HepG2 (cell line): ENCODE measurements at regions not wholly inside any gene's neighbourhood (a gene's known extent, or its start where the extent isn't known, plus 50 kb on each side); places are given as distances from the start of the nearest gene placed in this dataset.
A peak's percentile ranks its signal among the peaks of the same experiment; 100 is the strongest.

Experiments used
- CTCF ChIP-seq: sonication (generic); formaldehyde crosslinking; IDR thresholded peaks from 2 replicates; pipeline ENCODE4 v1.5.0; 2020; ENCODE audit warnings: mild to moderate bottlenecking, missing genetic modification reagents, moderate library complexity
- FOXK1 ChIP-seq: sonication (generic); formaldehyde crosslinking; IDR thresholded peaks from 2 replicates; pipeline ENCODE4 v1.4.0; 2020; ENCODE audit warnings: low read depth, missing genetic modification reagents, borderline replicate concordance
- FOXO4 ChIP-seq: sonication (generic); formaldehyde crosslinking; conservative IDR thresholded peaks from 2 replicates; pipeline ENCODE4 v1.8.1; 2023; ENCODE audit warnings: missing genetic modification reagents
- KLF16 ChIP-seq, 2 experiments: sonication (generic) in 1 of 2; formaldehyde crosslinking in 1 of 2; IDR thresholded peaks; 2 replicates each; pipeline versions ENCODE4 v1.6.1 to v1.8.0; 2016 to 2023; ENCODE audit warnings: missing genetic modification reagents in 2 of 2, missing compliant biosample characterization in 1 of 2
- MAFK ChIP-seq, 2 experiments: IDR thresholded peaks in 1 of 2; conservative IDR thresholded peaks in 1 of 2; 2 replicates each; pipeline ENCODE4 v1.6.1; 2011; ENCODE audit warnings: improper control_type of control experiment in 2 of 2, low read length in 2 of 2
- MTA1 ChIP-seq: sonication (generic); formaldehyde crosslinking; IDR thresholded peaks from 2 replicates; pipeline ENCODE4 v1.4.0; 2020; ENCODE audit warnings: missing genetic modification reagents, mild to moderate bottlenecking, borderline replicate concordance
- REPIN1 ChIP-seq: sonication (generic); formaldehyde crosslinking; IDR thresholded peaks from 2 replicates; pipeline ENCODE4 v1.8.0; 2022; ENCODE audit warnings: missing genetic modification reagents, low read depth, mild to moderate bottlenecking, borderline replicate concordance
- ZNF558 ChIP-seq: sonication (generic); formaldehyde crosslinking; IDR thresholded peaks from 2 replicates; pipeline ENCODE4 v1.9.0; 2022; ENCODE audit warnings: mild to moderate bottlenecking, missing genetic modification reagents, borderline replicate concordance

DNA sequence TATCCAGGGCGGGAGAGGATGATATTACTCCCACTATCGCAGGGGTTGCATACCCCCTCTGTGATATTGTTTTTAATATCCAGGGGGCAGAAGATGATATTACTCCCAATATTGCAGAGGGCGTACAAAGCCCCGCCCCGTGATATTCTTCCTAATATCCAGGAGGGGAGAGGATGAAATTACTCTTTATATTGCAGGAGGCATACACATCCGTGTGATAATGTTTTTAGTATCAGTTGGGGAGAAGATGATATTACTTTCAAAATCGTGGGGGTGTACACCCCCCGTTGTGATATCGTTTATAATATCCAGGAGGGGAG, 52.9 kb upstream of the OXA1L start:
- TF ChIP-seq CTCF (CRISPR knock-in tag), result no peak
- TF ChIP-seq REPIN1 (CRISPR knock-in tag), result no peak
- no peak for TF ChIP-seq KLF16 (CRISPR knock-in tag; IDR thresholded peaks at IDR 0.05)
- no peak for TF ChIP-seq MAFK (conservative IDR thresholded peaks at IDR 0.05 in 1 of 2, IDR thresholded peaks at IDR 0.05 in 1 of 2; ENCODE audit: low read length in 2 of 2)
- TF ChIP-seq FOXK1, result no peak
- no peak for TF ChIP-seq MTA1 (CRISPR knock-in tag)
- 0 out of 2 replicates have a peak, but pooled peaks have one; percentile 22 for TF ChIP-seq FOXO4
- no peak for TF ChIP-seq ZNF558 (CRISPR knock-in tag)
